Endothelial cell of umbilical vein (primary cell): ENCODE measurements at regions not wholly inside any gene's neighbourhood (a gene's known extent, or its start where the extent isn't known, plus 50 kb on each side); places are given as distances from the start of the nearest gene placed in this dataset.

Experiments used
- BruUV-seq: library from RNA; stranded (reverse); fragments of 400-500 nt; replicated peaks from 2 replicates; lab custom pipeline; 2021; lab: Mats Ljungman, UMichigan
- CTCF ChIA-PET: fragments of 300-600, 350-600 bp; sonication (Branson Sonifier 250); formaldehyde crosslinking; loops from one replicate; lab custom pipeline; 2021; ENCODE audit warnings: antibody characterized with exemption, inconsistent platforms; lab: Charles Lee
- POLR2A ChIA-PET: fragments of 300-600, 350-600 bp; sonication (Branson Sonifier 250); formaldehyde crosslinking; loops from one replicate; lab custom pipeline; 2021; ENCODE audit warnings: antibody characterized with exemption, inconsistent platforms; lab: Charles Lee
- DNase-seq: peaks from one replicate; pipeline ENCODE4 v3.0.0-alpha.2; 2011; ENCODE audit warnings: low read depth, low spot score
- FAIRE-seq: peaks from 2 replicates; lab custom pipeline; 2011; peaks lifted over from hg19 to GRCh38; lab: Jason Lieb, UNC
- H2AFZ ChIP-seq: 2 replicates; pipeline ENCODE4 v1.6.0; 2012; ENCODE audit warnings: low read depth, low read length, control low read depth, inconsistent platforms
- H3K27ac ChIP-seq: 2 replicates; pipeline ENCODE4 v1.5.1; 2011; ENCODE audit warnings: low read depth, mild to moderate bottlenecking, control low read depth, low read length, moderate library complexity; ENCODE audit not compliant: insufficient read depth
- H3K27me3 ChIP-seq, 2 experiments: 2 replicates each; pipeline versions ENCODE4 v1.6.0 to v1.6.1; 2011; ENCODE audit warnings: low read length in 2 of 2, mixed read lengths in 1 of 2; ENCODE audit not compliant: control insufficient read depth in 2 of 2, insufficient read depth in 2 of 2
- H3K36me3 ChIP-seq, 2 experiments: 2 replicates in 1 of 2; 3 replicates in 1 of 2; pipeline ENCODE4 v1.5.1; 2011; ENCODE audit warnings: low read length in 2 of 2, mild to moderate bottlenecking in 1 of 2, moderate library complexity in 1 of 2; ENCODE audit not compliant: control insufficient read depth in 2 of 2, insufficient read depth in 2 of 2; ENCODE audit errors: extremely low read depth in 1 of 2
- H3K4me1 ChIP-seq: 3 replicates; pipeline ENCODE4 v1.5.1; 2011; ENCODE audit warnings: mild to moderate bottlenecking, low read length; ENCODE audit not compliant: control insufficient read depth, insufficient read depth; ENCODE audit errors: extremely low read depth
- H3K4me2 ChIP-seq: 2 replicates; pipeline ENCODE4 v1.6.1; 2011; ENCODE audit warnings: low read length, control low read depth, mixed read lengths; ENCODE audit not compliant: insufficient read depth
- H3K4me3 ChIP-seq, 3 experiments: fragments of 200-600 bp in 1 of 3; sonication (generic), shearing (Covaris generic) in 1 of 3; replicated peaks in 1 of 3; 2 replicates each; pipeline ENCODE4 v1.5.1; 2011 to 2016; ENCODE audit warnings: control low read depth in 3 of 3, low read length in 3 of 3, mild to moderate bottlenecking in 2 of 3, inconsistent platforms in 1 of 3, low read depth in 1 of 3, moderate library complexity in 1 of 3; ENCODE audit not compliant: insufficient read depth in 1 of 3
- H3K79me2 ChIP-seq: 2 replicates; pipeline ENCODE4 v1.6.0; 2012; ENCODE audit warnings: low read length, inconsistent platforms; ENCODE audit not compliant: control insufficient read depth, insufficient read depth
- H3K9ac ChIP-seq: replicated peaks from 2 replicates; pipeline ENCODE3; 2011; ENCODE audit warnings: low read length, control low read depth; ENCODE audit not compliant: insufficient read depth; ENCODE audit errors: extremely low read depth
- H3K9me1 ChIP-seq: replicated peaks from 3 replicates; pipeline ENCODE4 v1.6.0; 2011; ENCODE audit warnings: mild to moderate bottlenecking, low read length; ENCODE audit not compliant: control insufficient read depth, insufficient read depth; ENCODE audit errors: extremely low read depth
- H3K9me3 ChIP-seq: replicated peaks from 2 replicates; pipeline ENCODE4 v1.5.1; 2012; ENCODE audit warnings: low read length, inconsistent platforms; ENCODE audit not compliant: control insufficient read depth, insufficient read depth
- H4K20me1 ChIP-seq: replicated peaks from 2 replicates; pipeline ENCODE3; 2011; ENCODE audit warnings: mild to moderate bottlenecking, low read length; ENCODE audit not compliant: control insufficient read depth, insufficient read depth; ENCODE audit errors: extremely low read depth
- EZH2 ChIP-seq: IDR thresholded peaks from 2 replicates; pipeline ENCODE4 v1.6.1; 2012; ENCODE audit warnings: borderline replicate concordance, low read depth, mild to moderate bottlenecking, moderate library complexity, low read length, inconsistent platforms; ENCODE audit not compliant: severe bottlenecking
- FOS ChIP-seq: IDR thresholded peaks from 2 replicates; pipeline ENCODE4 v1.6.1; 2011; ENCODE audit warnings: mild to moderate bottlenecking, low read length, moderate library complexity, borderline replicate concordance; ENCODE audit not compliant: insufficient read depth
- GATA2 ChIP-seq: IDR thresholded peaks from 2 replicates; pipeline ENCODE4 v1.7.0; 2011; ENCODE audit warnings: low read depth, mild to moderate bottlenecking, moderate library complexity, mixed read lengths, low read length; ENCODE audit not compliant: insufficient read length, insufficient read depth
- JUN ChIP-seq: IDR thresholded peaks from 2 replicates; pipeline ENCODE4 v1.6.1; 2011; ENCODE audit warnings: borderline replicate concordance, low read depth; ENCODE audit not compliant: insufficient read length, insufficient read depth
- MYC ChIP-seq: IDR thresholded peaks from one replicate; pipeline ENCODE4 v1.6.1; 2011; ENCODE audit warnings: mild to moderate bottlenecking, low read depth, low read length
- POLR2A ChIP-seq: IDR thresholded peaks from 2 replicates; pipeline ENCODE4 v1.6.1; 2012; ENCODE audit warnings: low read depth, mild to moderate bottlenecking, control low read depth, low read length
- POLR2AphosphoS5 ChIP-seq: IDR thresholded peaks from 2 replicates; pipeline ENCODE4 v1.6.1; 2012; ENCODE audit warnings: low read depth, mild to moderate bottlenecking, control low read depth, low read length, moderate library complexity; ENCODE audit not compliant: insufficient read depth
- dilution Hi-C: fragments of 300-500 bp; cut with MboI; formaldehyde crosslinking; loops from one replicate; pipeline ENCODE4 v1.15.0; 2019; ENCODE audit warnings: low sequenced_read_pairs; ENCODE audit not compliant: extremely low pct_ligation_motif_present
- intact Hi-C: fragments of 100-400 bp; cut with micrococcal nuclease; formaldehyde crosslinking; loops from one replicate; pipeline ENCODE4 v1.10.0; 2022
- TF ChIP-seq, protein P1 (sequence below): IDR thresholded peaks from 2 replicates; pipeline ENCODE4 v1.6.1; 2011; ENCODE audit not compliant: insufficient read depth, insufficient read length
- TF ChIP-seq, protein P2 (sequence below), 2 donors: IDR thresholded peaks; 1 replicate in 1 of 2; 2 replicates in 1 of 2; pipeline ENCODE4 v1.5.1; 2011; ENCODE audit warnings: low read length in 2 of 2, mild to moderate bottlenecking in 2 of 2, moderate library complexity in 2 of 2, control low read depth in 1 of 2, inconsistent platforms in 1 of 2, low read depth in 1 of 2; ENCODE audit not compliant: insufficient read depth in 1 of 2; ENCODE audit errors: extremely low read depth in 1 of 2

- no peaks in the 10 kb centered on the region for H3K36me3 ChIP-seq
- H3K4me2 ChIP-seq, result no peak overlapping the region
- no peak overlapping the region for H3K9ac ChIP-seq
- no peak overlapping the region for H2AFZ ChIP-seq
- POLR2A ChIA-PET, result no interaction called here
- CTCF ChIA-PET, result no interaction called here
- H3K9me3 ChIP-seq, result no peaks in the 10 kb centered on the region
- H3K79me2 ChIP-seq, result no peaks in the 10 kb centered on the region
- DNase-seq (no peak), FAIRE-seq (no peak)
- TF ChIP-seq POLR2A (no peak), POLR2AphosphoS5 (no peak), JUN (no peak), GATA2 (no peak), FOS (no peak), EZH2 (no peak), MYC (no peak)
- TF ChIP-seq, protein P1, sequence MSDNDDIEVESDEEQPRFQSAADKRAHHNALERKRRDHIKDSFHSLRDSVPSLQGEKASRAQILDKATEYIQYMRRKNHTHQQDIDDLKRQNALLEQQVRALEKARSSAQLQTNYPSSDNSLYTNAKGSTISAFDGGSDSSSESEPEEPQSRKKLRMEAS, result no peak
- TF ChIP-seq, protein P2, sequence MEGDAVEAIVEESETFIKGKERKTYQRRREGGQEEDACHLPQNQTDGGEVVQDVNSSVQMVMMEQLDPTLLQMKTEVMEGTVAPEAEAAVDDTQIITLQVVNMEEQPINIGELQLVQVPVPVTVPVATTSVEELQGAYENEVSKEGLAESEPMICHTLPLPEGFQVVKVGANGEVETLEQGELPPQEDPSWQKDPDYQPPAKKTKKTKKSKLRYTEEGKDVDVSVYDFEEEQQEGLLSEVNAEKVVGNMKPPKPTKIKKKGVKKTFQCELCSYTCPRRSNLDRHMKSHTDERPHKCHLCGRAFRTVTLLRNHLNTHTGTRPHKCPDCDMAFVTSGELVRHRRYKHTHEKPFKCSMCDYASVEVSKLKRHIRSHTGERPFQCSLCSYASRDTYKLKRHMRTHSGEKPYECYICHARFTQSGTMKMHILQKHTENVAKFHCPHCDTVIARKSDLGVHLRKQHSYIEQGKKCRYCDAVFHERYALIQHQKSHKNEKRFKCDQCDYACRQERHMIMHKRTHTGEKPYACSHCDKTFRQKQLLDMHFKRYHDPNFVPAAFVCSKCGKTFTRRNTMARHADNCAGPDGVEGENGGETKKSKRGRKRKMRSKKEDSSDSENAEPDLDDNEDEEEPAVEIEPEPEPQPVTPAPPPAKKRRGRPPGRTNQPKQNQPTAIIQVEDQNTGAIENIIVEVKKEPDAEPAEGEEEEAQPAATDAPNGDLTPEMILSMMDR (IDR thresholded peaks at IDR 0.05; ENCODE audit: extremely low read depth in 1 of 2, insufficient read depth in 1 of 2, low read depth in 1 of 2, low read length in 2 of 2), result no peak
- no peaks in the 10 kb centered on the region for H3K9me1 ChIP-seq
- no peaks in the 10 kb centered on the region for H3K27me3 ChIP-seq
- H4K20me1 ChIP-seq, result no peaks in the 10 kb centered on the region
- H3K4me1 ChIP-seq, result no peaks in the 10 kb centered on the region
- dilution Hi-C loops (no loop called here), intact Hi-C loops (no loop called here)
- BruUV-seq, result no TSS peak
- no peak overlapping the region for H3K4me3 ChIP-seq
- no peak overlapping the region for H3K27ac ChIP-seq
Measured at GRCh38 chr4:186887291-186887700, 163.6 kb upstream of the FAT1 start.
